ENCODE measurements at regions not wholly inside any gene's neighbourhood (a gene's known extent, or its start where the extent isn't known, plus 50 kb on each side); places are given as distances from the start of the nearest gene placed in this dataset.

- TF ChIP-seq, protein P1, sequence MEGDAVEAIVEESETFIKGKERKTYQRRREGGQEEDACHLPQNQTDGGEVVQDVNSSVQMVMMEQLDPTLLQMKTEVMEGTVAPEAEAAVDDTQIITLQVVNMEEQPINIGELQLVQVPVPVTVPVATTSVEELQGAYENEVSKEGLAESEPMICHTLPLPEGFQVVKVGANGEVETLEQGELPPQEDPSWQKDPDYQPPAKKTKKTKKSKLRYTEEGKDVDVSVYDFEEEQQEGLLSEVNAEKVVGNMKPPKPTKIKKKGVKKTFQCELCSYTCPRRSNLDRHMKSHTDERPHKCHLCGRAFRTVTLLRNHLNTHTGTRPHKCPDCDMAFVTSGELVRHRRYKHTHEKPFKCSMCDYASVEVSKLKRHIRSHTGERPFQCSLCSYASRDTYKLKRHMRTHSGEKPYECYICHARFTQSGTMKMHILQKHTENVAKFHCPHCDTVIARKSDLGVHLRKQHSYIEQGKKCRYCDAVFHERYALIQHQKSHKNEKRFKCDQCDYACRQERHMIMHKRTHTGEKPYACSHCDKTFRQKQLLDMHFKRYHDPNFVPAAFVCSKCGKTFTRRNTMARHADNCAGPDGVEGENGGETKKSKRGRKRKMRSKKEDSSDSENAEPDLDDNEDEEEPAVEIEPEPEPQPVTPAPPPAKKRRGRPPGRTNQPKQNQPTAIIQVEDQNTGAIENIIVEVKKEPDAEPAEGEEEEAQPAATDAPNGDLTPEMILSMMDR (IDR thresholded peaks at IDR 0.05), result no peak
- no peak for TF ChIP-seq POLR2A (IDR thresholded peaks at IDR 0.05)
Measured at GRCh38 chr3:132964266-132964665, 73.9 kb upstream of the TMEM108 start.

Measured in breast epithelium (tissue), 3 donors.